ENCODE measurements at regions not wholly inside any gene's neighbourhood (a gene's known extent, or its start where the extent isn't known, plus 50 kb on each side); places are given as distances from the start of the nearest gene placed in this dataset.

GRCh38 chr1:185559684-185560331 lies 174.4 kb upstream of the HMCN1 start:
- DNase-seq (ENCODE audit: low read depth) = peak; percentile 14
- no peak overlapping the region for H3K4me3 ChIP-seq (ENCODE audit: low read depth, low read length)
- peak; percentile 61 for TF ChIP-seq CTCF (IDR thresholded peaks at IDR 0.05; ENCODE audit: control insufficient read depth, extremely low read depth, insufficient read depth)

GRCh38 chr1:185559151-185559550 lies 175.0 kb upstream of the HMCN1 start:
- no peak for DNase-seq (ENCODE audit: low read depth)
- H3K4me3 ChIP-seq (ENCODE audit: low read depth, low read length) = no peak overlapping the region
- no peak for TF ChIP-seq CTCF (IDR thresholded peaks at IDR 0.05; ENCODE audit: control insufficient read depth, extremely low read depth, insufficient read depth)

GRCh38 chr1:185556561-185556960 lies 177.6 kb upstream of the HMCN1 start:
- no peak for DNase-seq (ENCODE audit: low read depth)
- no peak for TF ChIP-seq CTCF (IDR thresholded peaks at IDR 0.05; ENCODE audit: control insufficient read depth, extremely low read depth, insufficient read depth)
- H3K4me3 ChIP-seq (ENCODE audit: low read depth, low read length) = no peak overlapping the region

- DNase-seq (ENCODE audit: low read depth) = no peak
- no peak for TF ChIP-seq CTCF (IDR thresholded peaks at IDR 0.05; ENCODE audit: control insufficient read depth, extremely low read depth, insufficient read depth)
Observed at GRCh38 chr1:185555743-185556142, 178.4 kb upstream of the HMCN1 start.

GRCh38 chr1:185551008-185551407 lies 183.2 kb upstream of the HMCN1 start:
- DNase-seq (ENCODE audit: low read depth) = no peak
- H3K4me3 ChIP-seq (ENCODE audit: low read depth, low read length) = no peak overlapping the region
- no peak for TF ChIP-seq CTCF (IDR thresholded peaks at IDR 0.05; ENCODE audit: control insufficient read depth, extremely low read depth, insufficient read depth)

More at GRCh38 chr1:185555743-185556142, 178.4 kb upstream of the HMCN1 start:
- no peak overlapping the region for H3K4me3 ChIP-seq (ENCODE audit: low read depth, low read length)

- TF ChIP-seq CTCF (IDR thresholded peaks at IDR 0.05; ENCODE audit: control insufficient read depth, extremely low read depth, insufficient read depth) = no peak
- DNase-seq (ENCODE audit: low read depth) = no peak
Observed at GRCh38 chr1:185549906-185550305, 184.3 kb upstream of the HMCN1 start.

GRCh38 chr1:185546029-185546428 lies 188.2 kb upstream of the HMCN1 start:
- H3K4me3 ChIP-seq (ENCODE audit: low read depth, low read length) = no peak overlapping the region
- no peak for TF ChIP-seq CTCF (IDR thresholded peaks at IDR 0.05; ENCODE audit: control insufficient read depth, extremely low read depth, insufficient read depth)
- no peak for DNase-seq (ENCODE audit: low read depth)

More at GRCh38 chr1:185549906-185550305, 184.3 kb upstream of the HMCN1 start:
- H3K4me3 ChIP-seq (ENCODE audit: low read depth, low read length) = no peak overlapping the region
